VCaP (cell line): ENCODE measurements at regions not wholly inside any gene's neighbourhood (a gene's known extent, or its start where the extent isn't known, plus 50 kb on each side); places are given as distances from the start of the nearest gene placed in this dataset.
A peak's percentile ranks its signal among the peaks of the same experiment; 100 is the strongest.

Source experiments
- H3K27ac ChIP-seq: fragments of 450-650 bp; 2 replicates; pipeline ENCODE4 v1.5.1; 2017
- CTCF ChIP-seq: fragments of 450-650 bp; conservative IDR thresholded peaks from 2 replicates; pipeline ENCODE4 v1.5.1; 2017; ENCODE audit warnings: mild to moderate bottlenecking, moderate library complexity

GRCh38 chr7:19972876-19973275 is 199.5 kb upstream of the TMEM196 start:
- H3K27ac ChIP-seq = no peak overlapping the region
- no peak for TF ChIP-seq CTCF

- no peak for TF ChIP-seq CTCF
- H3K27ac ChIP-seq = no peak overlapping the region
Measured at GRCh38 chr7:19971956-19972355, 198.5 kb upstream of the TMEM196 start.

- no peak overlapping the region for H3K27ac ChIP-seq
- no peak for TF ChIP-seq CTCF
Measured at GRCh38 chr7:19970514-19970913, 197.1 kb upstream of the TMEM196 start.

- H3K27ac ChIP-seq = no peak overlapping the region
- no peak for TF ChIP-seq CTCF
Measured at GRCh38 chr7:19969859-19970493, 196.6 kb upstream of the TMEM196 start.

GRCh38 chr7:19964246-19964645 is 190.8 kb upstream of the TMEM196 start:
- H3K27ac ChIP-seq = no peak overlapping the region
- TF ChIP-seq CTCF = no peak

GRCh38 chr7:19963695-19964094 is 190.3 kb upstream of the TMEM196 start:
- no peak for TF ChIP-seq CTCF
- H3K27ac ChIP-seq = no peak overlapping the region

GRCh38 chr7:19958309-19958896 is 185.0 kb upstream of the TMEM196 start:
- TF ChIP-seq CTCF = no peak
- peak overlapping the region; percentile 51 for H3K27ac ChIP-seq
